ENCODE measurements at regions not wholly inside any gene's neighbourhood (a gene's known extent, or its start where the extent isn't known, plus 50 kb on each side); places are given as distances from the start of the nearest gene placed in this dataset.
"Not testable (repeated sequence)": the region's sequence is repeated elsewhere in the genome, so short reads cannot be mapped to it uniquely, and the experiment has no call there.

GRCh38 chr4:132479543-132479942, 669.6 kb upstream of the PCDH10 start:
- DNase-seq (ENCODE audit: low read depth): no peak
- no peak for TF ChIP-seq CTCF (IDR thresholded peaks at IDR 0.05; ENCODE audit: insufficient read depth, low read depth, low read length, missing control alignments)
- H3K4me3 ChIP-seq (ENCODE audit: low read length): no peak overlapping the region

GRCh38 chr4:132488555-132488954, 660.5 kb upstream of the PCDH10 start:
- H3K4me3 ChIP-seq (ENCODE audit: low read length): no peak overlapping the region
- DNase-seq (ENCODE audit: low read depth): no peak
- TF ChIP-seq CTCF (IDR thresholded peaks at IDR 0.05; ENCODE audit: insufficient read depth, low read depth, low read length, missing control alignments): no peak

GRCh38 chr4:132493476-132493875, 655.6 kb upstream of the PCDH10 start:
- TF ChIP-seq CTCF (IDR thresholded peaks at IDR 0.05; ENCODE audit: insufficient read depth, low read depth, low read length, missing control alignments): no peak
- no peak for DNase-seq (ENCODE audit: low read depth)
- no peak overlapping the region for H3K4me3 ChIP-seq (ENCODE audit: low read length)

- H3K4me3 ChIP-seq (ENCODE audit: low read length); DNase-seq (ENCODE audit: low read depth): not testable (repeated sequence)
Observed at GRCh38 chr4:132495267-132495812, 653.8 kb upstream of the PCDH10 start.

GRCh38 chr4:132498215-132498614, 650.9 kb upstream of the PCDH10 start:
- no peak overlapping the region for H3K4me3 ChIP-seq (ENCODE audit: low read length)
- DNase-seq (ENCODE audit: low read depth): no peak
- TF ChIP-seq CTCF (IDR thresholded peaks at IDR 0.05; ENCODE audit: insufficient read depth, low read depth, low read length, missing control alignments): no peak

GRCh38 chr4:132502096-132502552, 647.0 kb upstream of the PCDH10 start:
- H3K4me3 ChIP-seq (ENCODE audit: low read length): no peak overlapping the region
- peak; percentile 38 for DNase-seq (ENCODE audit: low read depth)
- no peak for TF ChIP-seq CTCF (IDR thresholded peaks at IDR 0.05; ENCODE audit: insufficient read depth, low read depth, low read length, missing control alignments)

- H3K4me3 ChIP-seq (ENCODE audit: low read length): no peak overlapping the region
- no peak for TF ChIP-seq CTCF (IDR thresholded peaks at IDR 0.05; ENCODE audit: insufficient read depth, low read depth, low read length, missing control alignments)
- DNase-seq (ENCODE audit: low read depth): peak; percentile 65
Observed at GRCh38 chr4:132504438-132504837, 644.7 kb upstream of the PCDH10 start.
